ENCODE measurements at regions not wholly inside any gene's neighbourhood (a gene's known extent, or its start where the extent isn't known, plus 50 kb on each side); places are given as distances from the start of the nearest gene placed in this dataset.

GRCh38 chr6:160931378-160932310 is 59.9 kb upstream of the MAP3K4 start:
- H3K4me3 ChIP-seq = peak overlapping the region; percentile 49 to 69
- H3K4me1 ChIP-seq = no peaks in the 10 kb centered on the region
- no peak overlapping the region for H3K27ac ChIP-seq
- intact Hi-C loops (cut with DNase I; ENCODE audit: low total_unique reads) = no loop called here
- TF ChIP-seq POLR2A (IDR thresholded peaks at IDR 0.05) (no peak), CTCF (IDR thresholded peaks at IDR 0.05) (no peak)
- no peaks in the 10 kb centered on the region for H3K36me3 ChIP-seq (ENCODE audit: low read depth, missing control alignments)
- no peaks in the 10 kb centered on the region for H3K9me3 ChIP-seq
- DNase-seq = peak; percentile 18
- no peaks in the 10 kb centered on the region for H3K27me3 ChIP-seq
- 31 to 34% methylated on average over 13 of the region's 13 CpGs for WGBS, 2 donors

GRCh38 chr6:160933256-160933655 is 58.3 kb upstream of the MAP3K4 start:
- Histone ChIP-seq H3K4me3 (no peak overlapping the region), H3K36me3 (ENCODE audit: low read depth, missing control alignments) (no peaks in the 10 kb centered on the region), H3K4me1 (no peaks in the 10 kb centered on the region), H3K27me3 (no peaks in the 10 kb centered on the region), H3K27ac (no peak overlapping the region), H3K9me3 (no peaks in the 10 kb centered on the region)
- WGBS, 2 donors = 68 to 74% methylated on average over 8 of the region's 8 CpGs
- no peak for DNase-seq
- TF ChIP-seq CTCF (IDR thresholded peaks at IDR 0.05) = no peak
- no peak for TF ChIP-seq POLR2A (IDR thresholded peaks at IDR 0.05)
- intact Hi-C loops (cut with DNase I; ENCODE audit: low total_unique reads) = no loop called here

GRCh38 chr6:160934157-160934556 is 57.4 kb upstream of the MAP3K4 start:
- Histone ChIP-seq H3K4me1 (no peaks in the 10 kb centered on the region), H3K27me3 (no peaks in the 10 kb centered on the region), H3K4me3 (no peak overlapping the region), H3K9me3 (no peaks in the 10 kb centered on the region), H3K36me3 (ENCODE audit: low read depth, missing control alignments) (no peaks in the 10 kb centered on the region), H3K27ac (no peak overlapping the region)
- no peak for DNase-seq
- TF ChIP-seq CTCF (IDR thresholded peaks at IDR 0.05) (no peak), POLR2A (IDR thresholded peaks at IDR 0.05) (no peak)
- intact Hi-C loops (cut with DNase I; ENCODE audit: low total_unique reads) = no loop called here
- 96 to 98% methylated on average over 3 of the region's 3 CpGs for WGBS, 2 donors

- 87 to 90% methylated on average over 3 to 4 of the region's 4 CpGs for WGBS, 2 donors
- H3K36me3 ChIP-seq (ENCODE audit: low read depth, missing control alignments) = no peaks in the 10 kb centered on the region
- H3K4me3 ChIP-seq = no peak overlapping the region
- no peaks in the 10 kb centered on the region for H3K9me3 ChIP-seq
- no peak for TF ChIP-seq POLR2A (IDR thresholded peaks at IDR 0.05)
- TF ChIP-seq CTCF (IDR thresholded peaks at IDR 0.05) = no peak
- intact Hi-C loops (cut with DNase I; ENCODE audit: low total_unique reads) = no loop called here
- no peaks in the 10 kb centered on the region for H3K27me3 ChIP-seq
- H3K4me1 ChIP-seq = no peaks in the 10 kb centered on the region
- no peak for DNase-seq
- H3K27ac ChIP-seq = no peak overlapping the region
These were observed 51.4 kb upstream of the MAP3K4 start for GRCh38 chr6:160940197-160940596.
